ENCODE measurements at regions not wholly inside any gene's neighbourhood (a gene's known extent, or its start where the extent isn't known, plus 50 kb on each side); places are given as distances from the start of the nearest gene placed in this dataset.

GRCh38 chr10:29816801-29817558 is 182.2 kb upstream of the SVIL start:
- TF ChIP-seq YY1 (IDR thresholded peaks at IDR 0.05; ENCODE audit: insufficient read depth, insufficient read length), result no peak
- no peak for TF ChIP-seq SUZ12 (IDR thresholded peaks at IDR 0.05; ENCODE audit: extremely low read depth, insufficient read depth, insufficient read length)
